ENCODE measurements at regions not wholly inside any gene's neighbourhood (a gene's known extent, or its start where the extent isn't known, plus 50 kb on each side); places are given as distances from the start of the nearest gene placed in this dataset.

- no peak for TF ChIP-seq EZH2 (IDR thresholded peaks at IDR 0.05; ENCODE audit: insufficient read depth, poor library complexity, severe bottlenecking)
- no peak for TF ChIP-seq EZH2phosphoT487 (IDR thresholded peaks at IDR 0.05; ENCODE audit: insufficient read depth, low read depth)
These were observed 198.5 kb upstream of the RARB start for GRCh38 chr3:25229586-25229985.

All from GM23248 (cell line).